Neuronal stem cell (in vitro differentiated cells): ENCODE measurements at regions not wholly inside any gene's neighbourhood (a gene's known extent, or its start where the extent isn't known, plus 50 kb on each side); places are given as distances from the start of the nearest gene placed in this dataset.

Experiments used
- DNase-seq: peaks from one replicate; pipeline ENCODE4 v3.0.0-alpha.2; 2013; ENCODE audit warnings: low spot score
- H2AFZ ChIP-seq: one replicate; pipeline ENCODE4 v1.6.1; 2013; ENCODE audit warnings: mild to moderate bottlenecking, low read length, inconsistent platforms
- H2AK5ac ChIP-seq: 2 replicates; pipeline ENCODE4 v1.6.1; 2013; ENCODE audit warnings: low read depth, mild to moderate bottlenecking, inconsistent platforms, low read length, moderate library complexity, mixed read lengths
- H2BK120ac ChIP-seq: 2 replicates; pipeline ENCODE4 v1.6.1; 2013; ENCODE audit warnings: low read depth, mild to moderate bottlenecking, inconsistent platforms, low read length, moderate library complexity, mixed read lengths
- H2BK12ac ChIP-seq: one replicate; pipeline ENCODE4 v1.6.1; 2013; ENCODE audit warnings: low read length, inconsistent platforms
- H2BK15ac ChIP-seq: 2 replicates; pipeline ENCODE4 v1.6.1; 2013; ENCODE audit warnings: mild to moderate bottlenecking, low read length, inconsistent platforms, mixed read lengths
- H2BK5ac ChIP-seq: one replicate; pipeline ENCODE4 v1.6.1; 2013; ENCODE audit warnings: inconsistent platforms, mild to moderate bottlenecking, low read length, moderate library complexity
- H3K14ac ChIP-seq: one replicate; pipeline ENCODE4 v1.6.1; 2013; ENCODE audit warnings: low read length, inconsistent platforms
- H3K18ac ChIP-seq: 2 replicates; pipeline ENCODE4 v1.6.1; 2013; ENCODE audit warnings: low read length, inconsistent platforms
- H3K23ac ChIP-seq: 2 replicates; pipeline ENCODE4 v1.6.1; 2013; ENCODE audit warnings: low read depth, mild to moderate bottlenecking, mixed read lengths, low read length, inconsistent platforms; ENCODE audit not compliant: poor library complexity
- H3K27ac ChIP-seq: replicated peaks from 3 replicates; pipeline ENCODE4 v1.5.1; 2013; ENCODE audit warnings: low read length, inconsistent platforms
- H3K27me3 ChIP-seq, 3 experiments: 2 replicates each; pipeline ENCODE4 v1.6.1; 2013; ENCODE audit warnings: low read length in 3 of 3, mild to moderate bottlenecking in 2 of 3, inconsistent platforms in 1 of 3, low read depth in 1 of 3, mixed read lengths in 1 of 3, moderate library complexity in 1 of 3; ENCODE audit not compliant: control insufficient read depth in 3 of 3, insufficient read depth in 3 of 3
- H3K36me3 ChIP-seq, 2 donors: replicated peaks in 1 of 2; 2 replicates each; pipeline ENCODE4 v1.6.1; 2013; ENCODE audit warnings: low read length in 2 of 2; ENCODE audit not compliant: control insufficient read depth in 2 of 2, insufficient read depth in 2 of 2
- H3K4ac ChIP-seq: 2 replicates; pipeline ENCODE4 v1.6.1; 2013; ENCODE audit warnings: inconsistent platforms, mild to moderate bottlenecking, low read length, moderate library complexity
- H3K4me1 ChIP-seq, 2 donors: 1 replicate in 1 of 2; 2 replicates in 1 of 2; pipeline ENCODE4 v1.6.1; 2013; ENCODE audit warnings: low read length in 2 of 2, low read depth in 1 of 2; ENCODE audit not compliant: control insufficient read depth in 2 of 2, insufficient read depth in 1 of 2
- H3K4me2 ChIP-seq: one replicate; pipeline ENCODE4 v1.6.1; 2013; ENCODE audit warnings: mild to moderate bottlenecking, low read length, inconsistent platforms; ENCODE audit not compliant: insufficient read depth, poor library complexity, severe bottlenecking
- H3K4me3 ChIP-seq, 2 donors: 2 replicates each; pipeline ENCODE4 v1.5.1; 2013; ENCODE audit warnings: low read length in 2 of 2, mild to moderate bottlenecking in 2 of 2, inconsistent platforms in 1 of 2, moderate library complexity in 1 of 2
- H3K79me1 ChIP-seq: one replicate; pipeline ENCODE4 v1.6.1; 2013; ENCODE audit warnings: low read depth, mild to moderate bottlenecking, inconsistent platforms, low read length, moderate library complexity
- H3K9ac ChIP-seq: one replicate; pipeline ENCODE4 v1.6.1; 2013; ENCODE audit warnings: mild to moderate bottlenecking, low read depth, low read length, inconsistent platforms; ENCODE audit not compliant: poor library complexity
- H3K9me3 ChIP-seq, 2 donors: replicated peaks in 1 of 2; 2 replicates each; pipeline versions ENCODE3 to v1.6.1; 2013; ENCODE audit warnings: low read length in 2 of 2, mild to moderate bottlenecking in 2 of 2, inconsistent platforms in 1 of 2, low read depth in 1 of 2, mixed read lengths in 1 of 2, moderate library complexity in 1 of 2; ENCODE audit not compliant: control insufficient read depth in 2 of 2, insufficient read depth in 1 of 2
- H4K8ac ChIP-seq: one replicate; pipeline ENCODE4 v1.6.1; 2013; ENCODE audit warnings: low read depth, mild to moderate bottlenecking, inconsistent platforms, low read length, moderate library complexity
- H4K91ac ChIP-seq: one replicate; pipeline ENCODE4 v1.6.1; 2013; ENCODE audit warnings: low read length, low read depth, mild to moderate bottlenecking, inconsistent platforms; ENCODE audit not compliant: poor library complexity
- WGBS, 2 donors: extraction: QIAGEN DNeasy Blood & Tissue Kit; methylation state at CpG; one replicate each; pipeline ENCODE4 v1.1.7; 2013; ENCODE audit warnings: missing lambda C conversion rate in 2 of 2, mixed read lengths in 1 of 2; ENCODE audit not compliant: insufficient read length in 2 of 2, insufficient replicate concordance in 1 of 2; ENCODE audit errors: extremely low coverage in 2 of 2; 5-methylcytosine and 5-hydroxymethylcytosine counted together

DNA sequence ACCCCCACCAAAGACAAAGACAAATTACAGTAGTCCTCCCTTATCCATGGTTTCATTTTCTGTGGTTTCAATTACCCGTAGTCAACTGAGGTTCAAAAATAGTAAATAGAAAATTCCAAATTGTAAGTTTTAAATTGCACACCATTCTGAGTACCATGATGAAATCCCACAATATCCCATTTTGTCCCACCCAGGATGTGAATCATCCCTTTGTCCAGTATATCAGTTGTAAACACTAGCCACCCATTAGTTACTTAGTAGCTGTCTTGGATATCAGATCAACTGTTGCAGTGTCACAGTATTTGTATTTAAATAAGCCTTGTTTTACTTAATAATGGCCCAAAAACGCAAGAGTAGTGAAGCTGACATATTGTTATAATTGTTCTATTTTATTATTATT is 364.0 kb upstream of the ARID1B start:
- no CpG with 5 or more reads among the region's 2 CpGs for WGBS, 2 donors
- H2BK15ac ChIP-seq: no peak overlapping the region

DNA sequence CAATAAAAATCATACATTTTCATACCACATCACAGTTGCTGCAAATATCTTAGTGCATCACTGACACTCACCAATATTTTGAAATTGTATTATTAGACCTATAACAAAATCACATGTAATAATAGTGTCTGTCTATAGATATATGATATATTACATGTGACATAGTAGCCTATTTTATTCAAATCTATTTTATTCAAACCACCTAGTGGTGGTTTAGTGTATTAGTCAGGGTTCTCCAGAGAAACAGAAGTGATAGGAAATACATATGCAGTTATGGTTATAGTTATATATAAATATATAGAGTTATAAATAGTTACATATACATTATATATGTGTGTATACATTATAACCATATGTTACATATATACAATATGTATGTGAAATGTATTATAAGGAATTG is 366.5 kb upstream of the ARID1B start:
- Histone ChIP-seq H2BK5ac (no peak overlapping the region), H4K91ac (no peak overlapping the region), H3K27ac (no peak overlapping the region), H3K23ac (no peak overlapping the region), H2AK5ac (no peak overlapping the region), H2BK15ac (no peak overlapping the region), H3K18ac (no peak overlapping the region), H2BK120ac (no peak overlapping the region), H3K4me3 (no peak overlapping the region), H3K36me3 (no peaks in the 10 kb centered on the region), H3K4me1 (no peaks in the 10 kb centered on the region), H3K9me3 (peaks cover 0 to 3% of the 10 kb centered on the region in 2 donors), H3K14ac (no peak overlapping the region), H3K4ac (no peak overlapping the region), H2BK12ac (no peak overlapping the region), H4K8ac (no peak overlapping the region), H3K9ac (no peak overlapping the region), H3K79me1 (no peaks in the 10 kb centered on the region), H3K27me3 (no peaks in the 10 kb centered on the region), H3K4me2 (no peak overlapping the region), H2AFZ (no peak overlapping the region)
- no peak for DNase-seq

More for the DNA sequence above, 364.0 kb upstream of the ARID1B start:
- H3K18ac ChIP-seq: no peak overlapping the region
- peaks cover 0 to 3% of the 10 kb centered on the region in 2 donors for H3K9me3 ChIP-seq
- H3K4me1 ChIP-seq: no peaks in the 10 kb centered on the region
- H3K9ac ChIP-seq: no peak overlapping the region
- no peak overlapping the region for H3K23ac ChIP-seq
- H2BK5ac ChIP-seq: no peak overlapping the region
- H2AFZ ChIP-seq: no peak overlapping the region
- H3K27ac ChIP-seq: no peak overlapping the region
- H2AK5ac ChIP-seq: no peak overlapping the region
- H3K14ac ChIP-seq: no peak overlapping the region
- no peaks in the 10 kb centered on the region for H3K27me3 ChIP-seq
- no peak overlapping the region for H4K8ac ChIP-seq
- H3K79me1 ChIP-seq: no peaks in the 10 kb centered on the region
- no peak overlapping the region for H4K91ac ChIP-seq
- H3K4ac ChIP-seq: no peak overlapping the region
- H2BK12ac ChIP-seq: no peak overlapping the region
- H3K4me3 ChIP-seq: no peak overlapping the region
- H3K4me2 ChIP-seq: no peak overlapping the region
- no peaks in the 10 kb centered on the region for H3K36me3 ChIP-seq
- DNase-seq: no peak
- no peak overlapping the region for H2BK120ac ChIP-seq

DNA sequence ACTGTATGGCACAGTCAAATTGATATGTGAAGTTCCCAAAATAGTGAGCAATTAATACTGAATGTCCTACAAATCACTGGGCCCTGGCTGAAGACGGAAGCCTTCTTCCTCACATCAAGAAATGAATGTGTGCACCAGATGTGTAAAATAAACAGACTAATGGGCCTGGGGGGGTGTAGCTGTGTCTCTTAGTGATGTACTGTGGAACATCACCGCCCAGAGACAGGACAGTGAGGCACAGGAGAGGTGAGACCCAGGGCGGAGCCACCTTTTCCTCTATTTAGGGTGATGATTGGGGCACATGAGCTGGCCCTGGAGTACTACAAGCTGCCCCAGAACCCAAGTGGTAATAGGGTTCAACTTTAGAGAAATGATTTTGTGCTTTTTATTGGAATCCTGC is 368.5 kb upstream of the ARID1B start:
- H4K91ac ChIP-seq: no peak overlapping the region
- no peaks in the 10 kb centered on the region for H3K36me3 ChIP-seq
- no peak overlapping the region for H2BK5ac ChIP-seq
- no peak overlapping the region for H4K8ac ChIP-seq
- no CpG with 5 or more reads among the region's 3 CpGs for WGBS, 2 donors
- DNase-seq: no peak
- no peak overlapping the region for H2AK5ac ChIP-seq
- H3K79me1 ChIP-seq: no peaks in the 10 kb centered on the region
- H3K9me3 ChIP-seq: peaks cover 0 to 1% of the 10 kb centered on the region in 2 donors
- no peak overlapping the region for H2BK12ac ChIP-seq
- no peak overlapping the region for H3K27ac ChIP-seq
- H3K9ac ChIP-seq: no peak overlapping the region
- H3K27me3 ChIP-seq: no peaks in the 10 kb centered on the region
- H3K14ac ChIP-seq: no peak overlapping the region
- no peak overlapping the region for H3K4ac ChIP-seq
- H3K23ac ChIP-seq: no peak overlapping the region
- no peak overlapping the region for H3K4me2 ChIP-seq
- H2AFZ ChIP-seq: no peak overlapping the region
- no peak overlapping the region for H3K18ac ChIP-seq
- no peaks in the 10 kb centered on the region for H3K4me1 ChIP-seq
- no peak overlapping the region for H2BK120ac ChIP-seq
- no peak overlapping the region for H3K4me3 ChIP-seq
- no peak overlapping the region for H2BK15ac ChIP-seq

DNA sequence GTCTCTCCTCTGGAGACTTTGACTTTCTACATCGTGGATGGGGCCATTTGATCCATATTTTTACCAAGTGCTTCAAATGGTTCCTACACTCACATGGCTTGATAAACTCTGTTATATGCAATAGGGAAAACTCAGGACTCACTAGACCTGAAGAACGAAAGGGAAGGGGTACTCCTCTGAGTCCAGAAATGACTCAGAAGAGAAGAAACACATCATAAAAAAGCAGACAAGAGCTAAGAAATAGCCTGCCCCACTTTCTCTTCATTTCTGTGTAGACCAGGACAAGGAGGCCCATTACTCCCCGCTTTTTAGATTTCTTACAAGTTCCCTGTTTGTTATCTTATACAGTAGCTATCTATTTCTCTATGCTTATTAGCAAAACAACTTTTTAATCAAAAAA is 369.8 kb upstream of the ARID1B start:
- no peak overlapping the region for H3K27ac ChIP-seq
- no peak overlapping the region for H3K4me3 ChIP-seq
- peaks cover 0 to 1% of the 10 kb centered on the region in 2 donors for H3K9me3 ChIP-seq
- no CpG with 5 or more reads among the region's 3 CpGs for WGBS, 2 donors
- H3K79me1 ChIP-seq: no peaks in the 10 kb centered on the region
- no peaks in the 10 kb centered on the region for H3K4me1 ChIP-seq
- no peak overlapping the region for H2BK120ac ChIP-seq
- H4K91ac ChIP-seq: no peak overlapping the region
- no peak overlapping the region for H2AFZ ChIP-seq
- H2BK15ac ChIP-seq: no peak overlapping the region
- H4K8ac ChIP-seq: no peak overlapping the region
- H2BK5ac ChIP-seq: no peak overlapping the region
- H3K23ac ChIP-seq: no peak overlapping the region
- no peaks in the 10 kb centered on the region for H3K36me3 ChIP-seq
- no peak overlapping the region for H3K18ac ChIP-seq
- no peak overlapping the region for H3K4me2 ChIP-seq
- no peak overlapping the region for H3K14ac ChIP-seq
- H2AK5ac ChIP-seq: no peak overlapping the region
- DNase-seq: no peak
- no peaks in the 10 kb centered on the region for H3K27me3 ChIP-seq
- no peak overlapping the region for H3K4ac ChIP-seq
- no peak overlapping the region for H3K9ac ChIP-seq
- no peak overlapping the region for H2BK12ac ChIP-seq
